ENCODE measurements at regions not wholly inside any gene's neighbourhood (a gene's known extent, or its start where the extent isn't known, plus 50 kb on each side); places are given as distances from the start of the nearest gene placed in this dataset.

DNA sequence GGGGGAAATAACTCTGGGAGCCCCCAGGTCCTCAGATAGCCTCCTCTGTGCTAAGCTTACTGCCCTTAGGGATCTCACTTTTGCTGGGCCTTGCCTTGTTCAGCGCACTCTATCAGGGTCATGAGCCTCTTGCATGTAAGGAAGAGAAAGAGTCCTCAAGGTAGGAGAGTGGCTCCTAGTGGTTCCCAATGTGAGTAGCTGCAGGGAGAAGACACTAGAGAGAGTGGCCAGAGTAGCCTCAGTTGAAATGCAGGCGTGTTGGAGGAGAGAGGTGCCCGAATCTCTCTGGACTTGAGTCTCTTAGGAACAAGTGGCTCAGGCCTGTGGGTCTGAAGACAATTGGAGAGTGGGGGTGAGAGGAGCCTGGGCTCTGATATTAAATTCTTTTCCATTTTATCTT lies 94.3 kb upstream of the SORCS3 start:
- H3F3A ChIP-seq (ENCODE audit: insufficient read depth, low read depth), result no peaks in the 10 kb centered on the region
- intact Hi-C loops (cut with micrococcal nuclease; ENCODE audit: unreplicated experiment), result no loop called here
- H3K27me3 ChIP-seq (ENCODE audit: insufficient read depth, low read depth), result no peaks in the 10 kb centered on the region
- H3K4me1 ChIP-seq (replicated peaks; ENCODE audit: insufficient read depth), result no peaks in the 10 kb centered on the region
- no peaks in the 10 kb centered on the region for H3K9me3 ChIP-seq (ENCODE audit: insufficient read depth, low read depth)
- no peaks in the 10 kb centered on the region for H4K20me1 ChIP-seq (ENCODE audit: insufficient read depth)
- H3K36me3 ChIP-seq (ENCODE audit: low read depth), result no peaks in the 10 kb centered on the region
- ChIA-PET CTCF (no interaction called here), POLR2A (ENCODE audit: unreplicated experiment) (no interaction called here)
- no peak for DNase-seq
- no peaks in the 10 kb centered on the region for H3K79me2 ChIP-seq (ENCODE audit: low read depth)
- no peak overlapping the region for H3K27ac ChIP-seq
- BruUV-seq (replicated peaks), result no TSS peak
- H3K4me2 ChIP-seq, result no peak overlapping the region
- no peak overlapping the region for H2AFZ ChIP-seq
- no peak overlapping the region for H3K4me3 ChIP-seq
- no peaks in the 10 kb centered on the region for H3K9me2 ChIP-seq (ENCODE audit: insufficient read depth)
- no peak for TF ChIP-seq CTCF (conservative IDR thresholded peaks at IDR 0.05)
- no peak for TF ChIP-seq EZH2 (IDR thresholded peaks at IDR 0.05; ENCODE audit: low read depth)

DNA sequence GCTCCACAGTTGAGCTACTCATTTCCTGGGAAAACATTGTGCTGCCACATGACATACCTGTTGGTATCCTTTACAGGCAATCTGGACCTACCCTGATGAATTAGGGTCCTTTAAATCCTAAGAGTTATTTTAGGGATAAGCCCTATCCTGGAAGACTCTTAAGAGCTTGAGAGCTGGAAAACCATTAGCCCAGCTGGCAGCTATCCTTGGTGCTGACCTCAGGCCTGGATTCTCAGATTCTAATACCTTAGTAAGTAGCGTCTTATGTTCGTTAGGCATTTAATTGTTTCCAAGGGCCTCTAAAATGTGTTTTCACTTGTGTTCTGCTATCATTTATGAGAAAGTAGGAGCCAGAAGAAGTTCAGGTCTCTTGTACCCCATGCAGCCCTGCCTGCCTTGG lies 93.0 kb upstream of the SORCS3 start:
- CTCF ChIA-PET, result no interaction called here
- Histone ChIP-seq H3K4me3 (no peak overlapping the region), H3K4me1 (replicated peaks; ENCODE audit: insufficient read depth) (no peaks in the 10 kb centered on the region), H3K27me3 (ENCODE audit: insufficient read depth, low read depth) (no peaks in the 10 kb centered on the region), H3F3A (ENCODE audit: insufficient read depth, low read depth) (no peaks in the 10 kb centered on the region), H3K9me2 (ENCODE audit: insufficient read depth) (no peaks in the 10 kb centered on the region), H3K4me2 (no peak overlapping the region), H3K27ac (no peak overlapping the region), H2AFZ (no peak overlapping the region), H3K36me3 (ENCODE audit: low read depth) (no peaks in the 10 kb centered on the region), H3K79me2 (ENCODE audit: low read depth) (no peaks in the 10 kb centered on the region), H4K20me1 (ENCODE audit: insufficient read depth) (no peaks in the 10 kb centered on the region), H3K9me3 (ENCODE audit: insufficient read depth, low read depth) (no peaks in the 10 kb centered on the region)
- BruUV-seq (replicated peaks), result no TSS peak
- DNase-seq, result no peak
- no peak for TF ChIP-seq CTCF (conservative IDR thresholded peaks at IDR 0.05)
- TF ChIP-seq EZH2 (IDR thresholded peaks at IDR 0.05; ENCODE audit: low read depth), result no peak
- intact Hi-C loops (cut with micrococcal nuclease; ENCODE audit: unreplicated experiment), result no loop called here
- POLR2A ChIA-PET (ENCODE audit: unreplicated experiment), result no interaction called here

- no peaks in the 10 kb centered on the region for H3K9me2 ChIP-seq (ENCODE audit: insufficient read depth)
- no peak overlapping the region for H3K27ac ChIP-seq
- ChIA-PET POLR2A (ENCODE audit: unreplicated experiment) (no interaction called here), CTCF (no interaction called here)
- TF ChIP-seq EZH2 (IDR thresholded peaks at IDR 0.05; ENCODE audit: low read depth) (no peak), CTCF (conservative IDR thresholded peaks at IDR 0.05) (no peak)
- no peak overlapping the region for H3K4me3 ChIP-seq
- no peak for DNase-seq
- H3K9me3 ChIP-seq (ENCODE audit: insufficient read depth, low read depth), result no peaks in the 10 kb centered on the region
- H3K27me3 ChIP-seq (ENCODE audit: insufficient read depth, low read depth), result no peaks in the 10 kb centered on the region
- H3K4me1 ChIP-seq (replicated peaks; ENCODE audit: insufficient read depth), result no peaks in the 10 kb centered on the region
- no peaks in the 10 kb centered on the region for H3K36me3 ChIP-seq (ENCODE audit: low read depth)
- no peak overlapping the region for H2AFZ ChIP-seq
- no peaks in the 10 kb centered on the region for H4K20me1 ChIP-seq (ENCODE audit: insufficient read depth)
- no peak overlapping the region for H3K4me2 ChIP-seq
- no TSS peak for BruUV-seq (replicated peaks)
- no peaks in the 10 kb centered on the region for H3F3A ChIP-seq (ENCODE audit: insufficient read depth, low read depth)
- no peaks in the 10 kb centered on the region for H3K79me2 ChIP-seq (ENCODE audit: low read depth)
- intact Hi-C loops (cut with micrococcal nuclease; ENCODE audit: unreplicated experiment), result no loop called here
Measured at GRCh38 chr10:104556831-104557230, 84.3 kb upstream of the SORCS3 start.

Data from PC-9 (cell line).